Stimulated activated naive B cell treated with anti-CD40 and anti-IgM and Interleukin-4, amounts not matched to agents 10 μg/mL and 1 μg/mL and 100 μg/mL, for 72 hours (primary cell): ENCODE measurements at regions not wholly inside any gene's neighbourhood (a gene's known extent, or its start where the extent isn't known, plus 50 kb on each side); places are given as distances from the start of the nearest gene placed in this dataset.

Experiments
- ATAC-seq, 2 donors: fragments of 150-1000 bp; cut with Tn5 transposase; replicated peaks; 2 replicates each; pipeline ENCODE4 v1.10.0; 2021; ENCODE audit warnings: moderate library complexity in 1 of 2
- DNase-seq: peaks from one replicate; pipeline ENCODE4 v3.0.0; 2021
- H3K27ac Mint-ChIP-seq: one replicate; pipeline ENCODE4 v1.8.0; 2022; ENCODE audit warnings: mild to moderate bottlenecking, mixed read lengths
- H3K27me3 Mint-ChIP-seq, 2 donors: one replicate each; pipeline ENCODE4 v1.8.0; 2022; ENCODE audit warnings: mixed read lengths in 2 of 2
- H3K36me3 Mint-ChIP-seq, 2 donors: one replicate each; pipeline ENCODE4 v1.8.0; 2022; ENCODE audit warnings: mixed read lengths in 2 of 2, mild to moderate bottlenecking in 1 of 2
- H3K4me1 Mint-ChIP-seq, 2 donors: one replicate each; pipeline ENCODE4 v1.8.0; 2022; ENCODE audit warnings: mixed read lengths in 2 of 2, mild to moderate bottlenecking in 1 of 2
- H3K4me3 Mint-ChIP-seq, 2 donors: one replicate each; pipeline ENCODE4 v1.8.0; 2022; ENCODE audit warnings: mild to moderate bottlenecking in 2 of 2, mixed read lengths in 2 of 2, moderate library complexity in 1 of 2
- H3K9me3 Mint-ChIP-seq, 2 donors: one replicate each; pipeline ENCODE4 v1.8.0; 2022; ENCODE audit warnings: mixed read lengths in 2 of 2, mild to moderate bottlenecking in 1 of 2

DNA sequence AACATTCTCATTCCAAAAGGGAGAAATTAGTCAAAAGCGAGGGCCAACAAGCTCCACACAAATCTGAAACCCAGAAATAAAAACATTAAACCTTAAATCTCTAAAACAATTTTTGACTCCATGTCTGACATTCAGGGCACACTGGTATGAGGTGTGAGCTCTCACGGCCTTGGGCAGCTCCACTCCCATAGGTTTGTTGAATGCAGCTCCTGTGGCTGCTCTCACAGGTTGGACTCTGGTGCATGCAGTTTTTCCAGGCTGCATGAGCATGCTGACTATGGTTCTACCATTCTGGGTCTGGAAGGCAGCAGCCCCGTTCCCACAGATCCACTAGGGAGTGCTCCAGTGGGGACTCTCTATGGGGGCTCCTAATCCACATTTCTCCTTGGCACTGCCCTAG lies 887.1 kb upstream of the GHITM start:
- no peak for ATAC-seq
- no peak overlapping the region for H3K4me3 Mint-ChIP-seq

DNA sequence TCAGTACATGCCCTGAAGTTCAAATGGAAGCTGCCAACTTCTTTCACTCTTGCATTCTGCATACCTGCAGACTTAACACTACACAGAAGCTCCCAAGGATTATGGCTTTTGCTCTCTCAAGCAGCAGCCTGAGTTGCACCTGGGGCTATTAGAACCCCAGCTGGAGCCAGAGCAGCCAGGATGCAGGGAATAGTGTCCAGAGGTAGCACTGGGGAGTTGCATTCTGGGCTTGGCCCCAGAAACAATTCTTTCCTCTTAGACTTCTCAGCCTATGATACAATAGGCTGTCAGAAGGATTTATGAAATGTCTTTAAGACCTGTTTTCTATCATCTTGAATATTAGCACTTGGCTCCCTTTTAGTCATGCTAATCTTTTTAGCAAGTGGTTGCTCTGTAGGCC lies 886.7 kb upstream of the GHITM start:
- DNase-seq (no peak), ATAC-seq (no peak)
- Mint-ChIP-seq H3K36me3 (no peaks in the 10 kb centered on the region), H3K27me3 (no peaks in the 10 kb centered on the region), H3K4me3 (no peak overlapping the region), H3K9me3 (peaks cover 9 to 14% of the 10 kb centered on the region in 2 donors), H3K27ac (no peak overlapping the region), H3K4me1 (no peaks in the 10 kb centered on the region)

More for the DNA sequence above, 887.1 kb upstream of the GHITM start:
- no peaks in the 10 kb centered on the region for H3K36me3 Mint-ChIP-seq
- no peak overlapping the region for H3K27ac Mint-ChIP-seq
- peaks cover 9 to 14% of the 10 kb centered on the region in 2 donors for H3K9me3 Mint-ChIP-seq
- DNase-seq: no peak
- no peaks in the 10 kb centered on the region for H3K4me1 Mint-ChIP-seq
- H3K27me3 Mint-ChIP-seq: no peaks in the 10 kb centered on the region

DNA sequence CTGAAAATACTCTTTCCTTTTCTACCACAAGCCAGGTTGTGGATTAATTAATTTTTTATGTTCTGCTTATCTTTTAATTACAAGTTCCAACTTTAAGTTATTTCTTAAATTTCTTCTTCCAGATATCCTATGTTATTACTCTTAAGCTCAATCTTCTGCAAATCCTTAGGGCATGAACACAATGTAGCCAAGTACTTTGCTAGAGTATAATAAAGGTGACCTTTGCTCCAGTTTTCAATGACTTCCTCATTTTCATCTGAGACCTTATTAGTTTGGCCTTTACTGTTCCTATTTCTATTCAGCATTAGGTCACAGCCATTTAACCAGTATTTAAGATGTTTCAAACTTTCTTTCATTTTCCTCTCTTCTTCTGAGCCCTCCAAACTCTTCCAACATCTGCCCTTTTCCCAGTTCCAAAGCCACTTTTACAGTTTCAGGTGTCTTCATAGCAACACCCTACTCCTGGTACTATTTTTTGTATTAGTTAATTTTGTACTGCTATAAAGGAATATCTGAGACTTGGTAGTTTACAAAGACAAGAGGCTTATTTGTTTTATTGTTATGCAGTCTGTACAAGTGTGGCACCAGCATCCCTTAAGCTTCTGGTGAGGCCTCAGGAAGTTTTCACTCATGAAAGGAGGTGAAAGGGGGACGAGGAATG lies 886.2 kb upstream of the GHITM start:
- H3K4me3 Mint-ChIP-seq: no peak overlapping the region

DNA sequence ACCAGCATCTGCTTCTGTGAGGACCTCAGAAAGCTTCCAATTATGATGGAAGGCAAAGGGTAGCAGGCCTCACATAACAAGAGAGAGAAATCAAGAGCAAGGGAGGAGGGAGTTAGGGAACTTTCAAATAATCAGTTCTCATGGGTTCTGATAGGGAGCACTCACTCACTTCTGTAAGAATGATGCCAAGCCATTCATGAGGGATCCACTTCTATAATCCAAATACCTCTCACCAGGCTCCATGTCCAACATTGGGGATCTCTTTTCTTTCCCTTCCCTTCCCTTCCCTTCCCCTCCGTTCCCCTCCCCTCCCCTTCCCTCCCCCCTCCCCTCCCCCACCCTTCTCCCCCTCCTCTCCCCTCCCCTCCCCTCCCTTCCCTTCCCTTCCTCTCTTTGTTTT lies 884.6 kb upstream of the GHITM start:
- Mint-ChIP-seq H3K36me3 (no peaks in the 10 kb centered on the region), H3K4me3 (no peak overlapping the region), H3K4me1 (no peaks in the 10 kb centered on the region), H3K27ac (no peak overlapping the region), H3K9me3 (peaks cover 9 to 15% of the 10 kb centered on the region in 2 donors), H3K27me3 (no peaks in the 10 kb centered on the region)
- no peak for DNase-seq
- ATAC-seq: no peak

More for the DNA sequence above, 886.2 kb upstream of the GHITM start:
- Mint-ChIP-seq H3K4me1 (no peaks in the 10 kb centered on the region), H3K36me3 (no peaks in the 10 kb centered on the region), H3K9me3 (peaks cover 9 to 14% of the 10 kb centered on the region in 2 donors), H3K27me3 (no peaks in the 10 kb centered on the region), H3K27ac (no peak overlapping the region)
- no peak for ATAC-seq
- no peak for DNase-seq

DNA sequence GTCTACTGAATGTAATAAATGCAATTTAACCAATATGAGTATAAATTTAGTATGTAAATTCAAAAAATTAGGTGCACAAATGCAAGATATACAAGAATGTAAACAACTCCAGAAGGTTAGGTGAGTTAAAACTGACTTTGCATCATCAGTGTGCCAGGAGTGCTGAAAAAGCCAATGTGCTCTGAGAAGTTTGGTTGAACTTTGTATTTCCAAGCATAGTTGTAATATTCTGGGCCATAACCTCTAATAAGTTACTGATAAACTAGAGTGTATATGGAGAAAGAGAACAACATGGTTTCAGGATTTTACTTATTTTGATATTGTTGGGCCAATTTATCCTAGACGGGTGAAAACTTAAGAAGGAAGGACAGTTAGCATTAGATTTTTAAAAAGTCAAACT lies 876.9 kb upstream of the GHITM start:
- Mint-ChIP-seq H3K27ac (no peak overlapping the region), H3K9me3 (peaks cover 4 to 7% of the 10 kb centered on the region in 2 donors), H3K4me3 (no peak overlapping the region), H3K27me3 (no peaks in the 10 kb centered on the region), H3K4me1 (no peaks in the 10 kb centered on the region), H3K36me3 (no peaks in the 10 kb centered on the region)
- DNase-seq: no peak
- ATAC-seq: no peak

DNA sequence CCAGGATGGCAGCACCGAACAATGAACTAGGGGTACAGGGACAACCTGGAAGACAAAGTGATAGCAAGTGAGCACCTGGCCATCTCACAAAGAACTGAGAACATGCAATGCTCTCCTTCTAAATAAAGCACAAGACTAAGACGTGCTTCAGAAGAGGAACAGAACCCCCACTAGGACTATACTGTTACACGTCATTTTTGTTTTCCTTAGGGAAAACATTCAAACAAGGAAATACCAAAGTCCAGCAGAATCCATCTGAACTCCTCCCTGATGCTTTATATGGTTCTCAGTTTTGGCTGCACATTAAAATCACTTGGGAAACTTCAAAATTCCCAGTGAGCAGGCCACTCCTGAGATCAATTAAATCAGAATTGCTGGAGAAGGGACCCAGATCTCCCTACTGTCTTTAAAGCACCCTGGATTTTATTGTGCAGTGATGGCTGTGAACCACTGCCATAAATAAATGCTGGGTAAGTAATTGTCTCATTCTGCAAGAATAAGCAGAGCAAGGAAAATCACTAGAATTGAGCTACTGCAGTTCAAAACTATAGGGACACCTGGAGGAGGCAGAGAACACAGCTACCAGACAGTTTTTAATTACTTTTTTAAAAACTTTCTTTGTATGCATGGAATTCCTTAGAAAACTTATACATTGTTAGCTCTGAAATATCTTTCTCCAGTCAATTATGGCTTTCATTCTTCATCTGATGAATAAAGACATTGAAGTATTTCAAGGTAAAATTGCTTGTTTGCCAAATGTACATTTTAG lies 866.5 kb upstream of the GHITM start:
- Mint-ChIP-seq H3K9me3 (no peaks in the 10 kb centered on the region), H3K36me3 (no peaks in the 10 kb centered on the region), H3K4me3 (no peak overlapping the region), H3K4me1 (no peaks in the 10 kb centered on the region), H3K27me3 (no peaks in the 10 kb centered on the region), H3K27ac (no peak overlapping the region)
- no peak for DNase-seq
- no peak for ATAC-seq

DNA sequence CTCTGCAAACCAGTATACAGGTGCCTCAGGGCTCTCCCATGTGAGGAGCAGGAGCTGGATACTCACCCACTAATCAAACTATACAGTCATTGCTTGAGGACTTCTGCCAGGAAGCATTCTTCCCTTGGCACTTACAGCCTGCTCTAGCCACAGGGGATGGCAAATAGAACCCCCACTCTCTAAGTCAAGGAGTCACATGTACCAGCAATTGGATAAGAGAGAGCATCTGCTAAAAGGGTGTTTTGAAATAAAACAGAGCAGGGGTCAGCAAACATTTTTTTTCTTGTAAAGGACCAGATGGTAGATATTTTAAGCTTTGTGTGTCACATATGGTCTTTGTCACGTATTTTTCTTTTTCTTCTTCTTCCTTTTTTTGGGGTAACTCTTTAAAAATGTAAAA lies 865.2 kb upstream of the GHITM start:
- Mint-ChIP-seq H3K4me1 (no peaks in the 10 kb centered on the region), H3K27ac (no peak overlapping the region), H3K36me3 (no peaks in the 10 kb centered on the region), H3K27me3 (no peaks in the 10 kb centered on the region), H3K4me3 (no peak overlapping the region), H3K9me3 (no peaks in the 10 kb centered on the region)
- no peak for DNase-seq
- ATAC-seq: no peak

DNA sequence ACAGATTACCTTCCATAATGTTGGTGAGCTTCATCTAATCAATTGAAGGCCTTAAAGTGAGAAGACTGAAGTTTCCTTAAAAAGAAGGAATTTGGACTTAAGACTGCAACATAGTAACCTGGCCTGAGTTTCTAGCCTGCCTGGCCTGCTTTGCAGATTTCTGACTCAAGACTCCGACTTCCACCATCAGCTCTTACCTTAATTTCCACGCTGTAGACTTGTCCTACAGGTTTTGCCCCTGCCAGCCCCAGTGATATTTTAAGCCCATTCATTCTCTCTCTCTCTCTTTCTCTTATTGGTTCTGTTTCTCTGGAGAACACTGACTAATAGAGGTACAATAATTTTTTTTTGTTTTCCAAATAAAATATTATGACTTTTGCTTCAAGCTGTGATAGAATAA lies 862.3 kb upstream of the GHITM start:
- no peaks in the 10 kb centered on the region for H3K9me3 Mint-ChIP-seq
- no peak overlapping the region for H3K27ac Mint-ChIP-seq
- H3K36me3 Mint-ChIP-seq: no peaks in the 10 kb centered on the region
- H3K27me3 Mint-ChIP-seq: no peaks in the 10 kb centered on the region
- no peak for ATAC-seq
- DNase-seq: no peak
- no peaks in the 10 kb centered on the region for H3K4me1 Mint-ChIP-seq
- no peak overlapping the region for H3K4me3 Mint-ChIP-seq

DNA sequence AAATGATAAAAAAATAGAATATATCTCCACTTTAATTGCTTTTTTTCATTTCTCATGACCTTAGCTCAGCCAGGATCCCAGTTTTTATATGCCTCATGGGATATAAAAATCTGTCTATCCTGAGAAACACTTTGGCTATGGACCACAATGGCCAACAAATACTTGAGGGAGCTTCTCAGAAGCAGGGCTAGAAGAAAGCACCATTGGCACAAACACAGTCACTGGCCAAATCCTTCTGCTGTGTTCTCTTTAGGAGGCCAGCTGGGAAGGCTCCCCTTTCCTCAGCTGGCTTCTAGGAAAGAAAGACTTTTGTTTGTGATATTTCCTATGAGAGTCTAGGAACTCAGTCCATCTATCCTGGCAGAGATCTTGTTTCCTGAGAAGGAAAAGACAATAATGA lies 856.2 kb upstream of the GHITM start:
- H3K4me3 Mint-ChIP-seq: no peak overlapping the region
- no peaks in the 10 kb centered on the region for H3K4me1 Mint-ChIP-seq
- no peaks in the 10 kb centered on the region for H3K27me3 Mint-ChIP-seq
- DNase-seq (no peak), ATAC-seq (no peak)
- no peaks in the 10 kb centered on the region for H3K36me3 Mint-ChIP-seq
- no peak overlapping the region for H3K27ac Mint-ChIP-seq
- peaks cover 3 to 5% of the 10 kb centered on the region in 2 donors for H3K9me3 Mint-ChIP-seq

DNA sequence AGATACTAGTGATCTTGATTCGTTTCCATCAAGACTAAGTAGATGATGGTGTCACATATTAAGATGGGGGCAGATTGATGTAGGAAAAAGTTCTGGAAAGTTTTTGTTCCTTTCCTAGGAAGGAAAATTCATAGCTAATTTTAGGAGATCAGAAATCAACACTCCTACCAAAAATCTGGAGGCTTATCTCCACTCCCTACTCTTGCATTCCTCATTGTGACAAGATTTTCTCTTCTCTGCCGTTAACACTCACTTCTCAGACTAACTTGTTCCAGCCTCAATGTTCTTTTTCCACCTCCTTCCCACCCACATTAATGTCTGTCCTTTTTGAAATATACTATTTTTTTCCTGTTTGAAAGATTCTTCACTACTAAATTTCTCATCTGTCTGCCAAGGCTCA lies 851.9 kb upstream of the GHITM start:
- ATAC-seq (no peak), DNase-seq (no peak)
- no peak overlapping the region for H3K4me3 Mint-ChIP-seq
- peaks cover 3 to 5% of the 10 kb centered on the region in 2 donors for H3K9me3 Mint-ChIP-seq
- H3K27ac Mint-ChIP-seq: no peak overlapping the region
- no peaks in the 10 kb centered on the region for H3K36me3 Mint-ChIP-seq
- H3K4me1 Mint-ChIP-seq: no peaks in the 10 kb centered on the region
- H3K27me3 Mint-ChIP-seq: no peaks in the 10 kb centered on the region

DNA sequence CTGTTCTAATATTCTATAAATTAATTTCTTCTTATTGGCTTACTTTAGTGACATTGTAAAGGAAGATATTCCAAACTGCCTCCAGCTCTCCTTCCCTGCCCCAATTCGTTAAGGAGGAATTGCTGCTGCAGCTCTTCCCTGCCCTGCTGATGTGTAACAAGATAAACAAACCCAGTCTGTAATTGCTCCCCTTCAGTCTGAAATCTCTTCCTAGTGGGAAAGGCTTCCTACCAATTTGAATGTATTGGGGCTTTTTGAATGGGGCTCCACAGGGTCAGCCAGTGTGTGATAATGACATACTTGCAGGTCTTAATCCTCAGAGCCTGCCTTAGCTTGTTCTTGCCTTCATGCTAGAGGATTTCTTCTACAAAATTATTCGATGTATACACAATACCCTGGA lies 849.9 kb upstream of the GHITM start:
- no peaks in the 10 kb centered on the region for H3K36me3 Mint-ChIP-seq
- no peak overlapping the region for H3K4me3 Mint-ChIP-seq
- H3K9me3 Mint-ChIP-seq: peaks cover 5 to 8% of the 10 kb centered on the region in 2 donors
- no peak for DNase-seq
- H3K27me3 Mint-ChIP-seq: no peaks in the 10 kb centered on the region
- ATAC-seq: no peak
- no peak overlapping the region for H3K27ac Mint-ChIP-seq
- no peaks in the 10 kb centered on the region for H3K4me1 Mint-ChIP-seq

DNA sequence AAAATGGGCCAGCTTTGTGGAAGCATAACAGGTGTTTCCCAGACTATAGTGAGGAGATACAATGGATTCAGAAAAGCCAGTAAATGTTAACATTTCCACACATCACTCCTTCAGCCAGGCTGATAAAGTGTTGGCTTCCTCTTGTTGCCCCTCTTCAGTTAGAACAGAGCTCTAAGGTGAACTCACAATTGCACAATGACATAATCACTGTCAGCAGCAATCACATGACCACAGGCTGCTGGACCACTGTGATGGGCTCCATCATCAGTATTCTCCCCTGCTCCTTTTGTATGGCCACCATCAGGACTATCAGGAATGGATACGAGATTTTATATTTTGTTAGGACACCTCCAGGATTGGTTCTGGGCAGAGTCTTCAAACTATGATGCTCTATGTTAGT lies 849.4 kb upstream of the GHITM start:
- Mint-ChIP-seq H3K36me3 (no peaks in the 10 kb centered on the region), H3K27me3 (no peaks in the 10 kb centered on the region), H3K4me1 (no peaks in the 10 kb centered on the region), H3K27ac (no peak overlapping the region), H3K9me3 (peaks cover 7 to 8% of the 10 kb centered on the region in 2 donors), H3K4me3 (no peak overlapping the region)
- no peak for ATAC-seq
- no peak for DNase-seq

DNA sequence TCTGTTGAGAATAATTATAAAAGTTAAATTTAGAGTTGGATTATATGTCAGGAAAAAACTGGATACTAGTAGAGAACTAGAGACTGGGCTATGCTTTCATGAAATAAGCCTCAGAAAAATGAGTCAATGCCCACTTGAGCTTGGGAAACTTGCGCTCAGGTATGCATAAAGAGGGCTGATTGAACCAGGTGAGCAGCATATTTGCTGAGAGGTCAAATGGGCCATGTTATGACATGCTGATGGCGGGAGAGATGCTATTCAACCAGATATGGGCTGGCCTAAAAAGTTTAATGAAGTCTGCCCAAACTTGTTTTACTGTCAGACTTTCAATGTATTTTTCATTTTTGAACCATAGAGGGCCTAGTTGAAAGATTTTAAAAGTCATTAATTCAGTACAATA lies 837.6 kb upstream of the GHITM start:
- no peak for ATAC-seq
- no peak overlapping the region for H3K4me3 Mint-ChIP-seq

DNA sequence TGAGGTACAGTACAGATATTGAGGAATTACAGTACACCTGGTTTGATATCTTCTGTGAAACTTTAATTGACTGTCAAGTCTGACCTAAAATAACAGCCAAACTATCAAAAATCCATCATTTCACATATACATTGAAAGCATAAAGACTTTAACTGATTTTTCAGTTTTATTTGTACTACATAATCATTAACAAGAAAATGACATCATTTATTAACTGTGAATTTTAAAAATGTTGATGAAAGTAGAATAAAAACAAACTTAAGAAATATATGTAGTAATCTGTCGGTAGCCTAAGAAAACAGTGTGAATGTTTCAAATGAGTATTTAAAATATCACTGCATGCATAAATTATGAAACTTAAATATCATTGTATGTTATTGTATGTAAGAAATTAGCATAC lies 836.7 kb upstream of the GHITM start:
- Mint-ChIP-seq H3K27ac (no peak overlapping the region), H3K36me3 (no peaks in the 10 kb centered on the region), H3K4me1 (no peaks in the 10 kb centered on the region), H3K4me3 (no peak overlapping the region), H3K27me3 (no peaks in the 10 kb centered on the region), H3K9me3 (no peaks in the 10 kb centered on the region)
- DNase-seq (no peak), ATAC-seq (no peak)

More for the DNA sequence above, 837.6 kb upstream of the GHITM start:
- no peak for DNase-seq
- no peaks in the 10 kb centered on the region for H3K27me3 Mint-ChIP-seq
- H3K9me3 Mint-ChIP-seq: no peaks in the 10 kb centered on the region
- H3K36me3 Mint-ChIP-seq: no peaks in the 10 kb centered on the region
- no peak overlapping the region for H3K27ac Mint-ChIP-seq
- no peaks in the 10 kb centered on the region for H3K4me1 Mint-ChIP-seq

DNA sequence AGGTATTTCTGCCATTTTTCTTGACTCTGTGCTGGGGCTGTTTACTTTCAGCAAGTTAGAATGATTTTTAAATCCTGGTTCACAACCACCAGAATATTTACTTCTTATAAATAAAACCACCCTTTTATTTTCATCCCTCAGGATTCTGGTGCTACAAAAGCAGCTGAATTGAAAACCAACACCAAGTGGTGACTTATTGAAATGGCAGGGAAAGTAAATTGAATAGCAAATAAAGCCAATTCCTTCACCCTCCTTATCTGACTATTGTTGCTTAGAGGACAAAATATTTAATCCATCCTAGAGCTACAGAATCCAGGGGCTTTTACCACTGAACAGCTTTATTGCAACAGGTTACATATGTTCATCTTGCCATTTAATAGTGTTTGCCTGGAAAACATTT lies 828.6 kb upstream of the GHITM start:
- Mint-ChIP-seq H3K4me1 (no peaks in the 10 kb centered on the region), H3K27ac (no peak overlapping the region), H3K4me3 (no peak overlapping the region), H3K27me3 (no peaks in the 10 kb centered on the region), H3K36me3 (no peaks in the 10 kb centered on the region), H3K9me3 (peaks cover 0 to 4% of the 10 kb centered on the region in 2 donors)
- ATAC-seq (no peak), DNase-seq (no peak)
